ENCODE measurements at regions not wholly inside any gene's neighbourhood (a gene's known extent, or its start where the extent isn't known, plus 50 kb on each side); places are given as distances from the start of the nearest gene placed in this dataset.

DNA sequence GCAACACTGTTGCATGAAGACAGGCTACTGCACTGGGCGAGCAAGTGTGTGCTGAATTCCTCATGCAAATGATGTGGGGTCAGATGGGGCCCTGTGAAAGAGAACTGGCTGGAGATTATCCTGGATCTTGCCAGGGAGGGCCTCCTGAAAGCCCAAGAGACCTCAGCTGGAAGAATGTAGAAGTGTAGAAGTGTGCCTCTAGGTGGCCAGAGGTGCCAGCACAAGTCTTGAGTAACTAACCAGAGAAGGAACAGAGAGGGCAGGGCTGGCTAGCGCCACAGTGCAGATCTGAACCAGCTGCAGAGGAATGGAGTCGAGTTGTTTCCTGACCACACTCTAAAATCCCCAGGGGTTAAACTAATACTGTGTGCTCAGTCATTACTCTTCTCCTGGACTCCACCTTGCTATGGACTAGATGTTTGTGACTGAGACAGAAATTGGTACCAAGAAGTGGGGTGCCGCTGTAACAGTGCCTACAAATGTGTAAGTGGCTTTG lies 399.3 kb downstream of the LRATD1 start:
- no peak for TF ChIP-seq CTCF (IDR thresholded peaks at IDR 0.05)
- no peak for DNase-seq
- no peak overlapping the region for H3K27ac Mint-ChIP-seq
- H3K27me3 Mint-ChIP-seq (ENCODE audit: insufficient read depth): no peaks in the 10 kb centered on the region
- H3K4me3 Mint-ChIP-seq: no peak overlapping the region
- no peaks in the 10 kb centered on the region for H3K36me3 Mint-ChIP-seq (ENCODE audit: low read depth)
- H3K4me1 Mint-ChIP-seq (ENCODE audit: low read depth): no peaks in the 10 kb centered on the region
- H3K9me3 Mint-ChIP-seq: no peaks in the 10 kb centered on the region; the same call in 1 of the 2 replicates

- H3K27me3 Mint-ChIP-seq (ENCODE audit: insufficient read depth): no peaks in the 10 kb centered on the region
- H3K27ac Mint-ChIP-seq: no peak overlapping the region
- no peaks in the 10 kb centered on the region for H3K4me1 Mint-ChIP-seq (ENCODE audit: low read depth)
- TF ChIP-seq CTCF (IDR thresholded peaks at IDR 0.05): no peak
- DNase-seq: no peak
- peaks cover 3% of the 10 kb centered on the region; the same call in 1 of the 2 replicates for H3K9me3 Mint-ChIP-seq
- no peak overlapping the region for H3K4me3 Mint-ChIP-seq
- no peaks in the 10 kb centered on the region for H3K36me3 Mint-ChIP-seq (ENCODE audit: low read depth)
Observed at GRCh38 chr2:15034246-15034645, 401.7 kb downstream of the LRATD1 start.

DNA sequence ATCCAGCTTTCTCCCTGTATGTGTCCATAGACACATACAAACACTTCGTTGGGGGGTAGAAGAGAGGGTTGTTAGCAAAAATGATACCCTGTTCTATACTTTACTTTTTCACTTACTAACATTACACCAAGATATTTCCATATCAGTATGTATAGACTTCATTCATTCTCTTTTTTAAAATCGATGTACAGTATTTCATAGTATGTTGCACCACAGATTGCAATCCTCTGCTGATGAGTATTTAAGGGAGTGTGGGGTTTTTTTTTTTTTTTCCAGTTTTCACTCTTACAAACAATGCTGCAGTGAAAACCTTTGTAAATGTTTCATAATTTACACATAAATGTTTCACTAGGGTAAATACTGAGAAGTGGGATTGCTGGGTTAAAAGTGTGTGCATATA lies 402.3 kb downstream of the LRATD1 start:
- Mint-ChIP-seq H3K9me3 (peaks cover 6% of the 10 kb centered on the region; the same call in 1 of the 2 replicates), H3K27me3 (ENCODE audit: insufficient read depth) (no peaks in the 10 kb centered on the region), H3K36me3 (ENCODE audit: low read depth) (no peaks in the 10 kb centered on the region), H3K4me3 (no peak overlapping the region), H3K27ac (no peak overlapping the region), H3K4me1 (ENCODE audit: low read depth) (no peaks in the 10 kb centered on the region)
- DNase-seq: no peak
- no peak for TF ChIP-seq CTCF (IDR thresholded peaks at IDR 0.05)

- Mint-ChIP-seq H3K27me3 (ENCODE audit: insufficient read depth) (peaks cover 2% of the 10 kb centered on the region), H3K27ac (no peak overlapping the region), H3K36me3 (ENCODE audit: low read depth) (no peaks in the 10 kb centered on the region; the same call in 1 of the 2 replicates), H3K4me1 (ENCODE audit: low read depth) (no peaks in the 10 kb centered on the region), H3K4me3 (no peak overlapping the region), H3K9me3 (peaks cover 22% of the 10 kb centered on the region; the same call in 1 of the 2 replicates)
- TF ChIP-seq CTCF (IDR thresholded peaks at IDR 0.05): no peak
- no peak for DNase-seq
Observed at GRCh38 chr2:15038366-15039364, 406.1 kb downstream of the LRATD1 start.

DNA sequence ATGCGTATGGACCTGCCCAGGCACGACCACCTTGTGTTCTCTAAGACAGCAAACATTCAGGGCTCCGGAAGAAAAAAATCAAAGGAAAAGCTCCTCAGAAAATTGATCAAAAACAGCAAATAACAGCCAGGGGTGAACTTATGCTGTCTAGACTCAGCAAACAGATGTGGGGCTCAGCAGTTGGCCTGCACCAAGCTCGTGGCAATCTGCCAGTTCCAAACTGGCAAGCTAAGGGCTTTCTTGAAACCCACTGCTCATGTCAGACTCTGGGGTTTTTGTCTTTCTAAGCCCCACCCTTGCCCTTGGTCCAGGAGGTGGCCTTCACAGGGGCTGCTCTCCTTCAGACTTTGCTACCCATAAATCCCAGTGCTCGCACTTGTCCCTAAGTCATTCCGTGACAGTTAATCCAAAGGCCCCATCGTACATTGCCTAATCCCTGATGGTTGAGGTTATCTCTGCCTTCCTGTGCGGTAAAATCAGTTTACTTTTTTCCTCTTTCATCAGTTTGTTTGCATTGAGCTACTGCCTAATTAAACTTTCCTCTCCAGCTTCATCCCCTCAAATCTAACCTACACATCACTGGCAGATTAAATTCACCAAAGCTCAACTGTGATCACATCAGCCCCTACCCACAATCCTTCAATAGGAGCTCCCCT lies 408.0 kb downstream of the LRATD1 start:
- Mint-ChIP-seq H3K9me3 (peaks cover 22% of the 10 kb centered on the region; the same call in 1 of the 2 replicates), H3K4me3 (no peak overlapping the region), H3K36me3 (ENCODE audit: low read depth) (no peaks in the 10 kb centered on the region; the same call in 1 of the 2 replicates), H3K27ac (no peak overlapping the region), H3K4me1 (ENCODE audit: low read depth) (no peaks in the 10 kb centered on the region), H3K27me3 (ENCODE audit: insufficient read depth) (peaks cover 2% of the 10 kb centered on the region)
- TF ChIP-seq CTCF (IDR thresholded peaks at IDR 0.05): no peak
- DNase-seq: no peak

Measured in HFFc6 (cell line).